ENCODE measurements at regions not wholly inside any gene's neighbourhood (a gene's known extent, or its start where the extent isn't known, plus 50 kb on each side); places are given as distances from the start of the nearest gene placed in this dataset.

GRCh38 chr10:124174071-124174566 is 80.7 kb upstream of the CHST15 start:
- intact Hi-C loops (cut with micrococcal nuclease) = no loop called here

More at GRCh38 chr10:124174071-124174566, 80.7 kb upstream of the CHST15 start:
- Histone ChIP-seq H3K14ac (replicated peaks; ENCODE audit: low read depth, low read length) (no peak overlapping the region), H2AFZ (replicated peaks; ENCODE audit: low read length, poor library complexity) (no peak overlapping the region), H2AK9ac (replicated peaks; ENCODE audit: low read depth, low read length, poor library complexity) (peak overlapping the region; percentile 55), H2BK20ac (ENCODE audit: low read depth, low read length) (no peak overlapping the region), H3K9ac (ENCODE audit: low read depth, low read length) (no peak overlapping the region), H3K36me3 (ENCODE audit: control insufficient read depth, insufficient read depth, low read length) (no peaks in the 10 kb centered on the region), H3K23ac (ENCODE audit: low read depth, low read length) (no peak overlapping the region), H4K20me1 (ENCODE audit: insufficient read depth, low read length) (no peaks in the 10 kb centered on the region), H2BK120ac (ENCODE audit: low read depth, low read length) (no peak overlapping the region), H2BK15ac (ENCODE audit: low read depth, low read length) (no peak overlapping the region), H3K4me2 (ENCODE audit: low read depth, low read length) (no peak overlapping the region), H3K9me1 (ENCODE audit: insufficient read depth, low read length) (no peaks in the 10 kb centered on the region), H3K27me3 (ENCODE audit: control insufficient read depth, insufficient read depth, low read length) (no peaks in the 10 kb centered on the region), H3K9me3 (ENCODE audit: control insufficient read depth, insufficient read depth, low read length) (peaks cover 7% of the 10 kb centered on the region), H3K4me1 (ENCODE audit: control insufficient read depth, insufficient read depth, low read length) (no peaks in the 10 kb centered on the region), H4K5ac (ENCODE audit: low read depth, low read length) (no peak overlapping the region), H4K8ac (ENCODE audit: low read depth in 2 of 2, low read length in 2 of 2) (no peak overlapping the region), H3K4ac (ENCODE audit: low read depth, low read length) (no peak overlapping the region), H3K4me3 (ENCODE audit: insufficient read depth, low read depth, low read length) (no peak overlapping the region), H2BK5ac (ENCODE audit: low read depth, low read length, poor library complexity, severe bottlenecking) (no peak overlapping the region), H3K18ac (ENCODE audit: low read depth, low read length) (no peak overlapping the region), H3K79me1 (ENCODE audit: low read depth in 1 of 2, low read length in 2 of 2) (no peaks in the 10 kb centered on the region), H2AK5ac (ENCODE audit: low read depth, low read length) (no peak overlapping the region), H3K27ac (ENCODE audit: insufficient read depth, low read length) (no peak overlapping the region), H4K91ac (ENCODE audit: insufficient read depth, low read depth, low read length) (no peak overlapping the region), H3K56ac (ENCODE audit: extremely low read depth, insufficient read depth, low read length) (no peak overlapping the region)
- TF ChIP-seq USF2 (IDR thresholded peaks at IDR 0.05; ENCODE audit: low read depth, low read length) (no peak), SMC3 (IDR thresholded peaks at IDR 0.05; ENCODE audit: low read depth, low read length) (no peak), CHD1 (IDR thresholded peaks at IDR 0.05; ENCODE audit: low read depth, low read length) (no peak), MAFK (IDR thresholded peaks at IDR 0.05; ENCODE audit: low read depth, low read length) (no peak), RAD21 (IDR thresholded peaks at IDR 0.05; ENCODE audit: low read length) (no peak), RFX5 (IDR thresholded peaks at IDR 0.05; ENCODE audit: low read depth, low read length) (no peak), POLR2A (IDR thresholded peaks at IDR 0.05; ENCODE audit: low read depth, low read length) (no peak), RCOR1 (IDR thresholded peaks at IDR 0.05; ENCODE audit: insufficient replicate concordance, low read length) (no peak), MAZ (IDR thresholded peaks at IDR 0.05; ENCODE audit: borderline replicate concordance, low read depth, low read length) (no peak), BHLHE40 (IDR thresholded peaks at IDR 0.05; ENCODE audit: low read depth, low read length) (no peak), MXI1 (IDR thresholded peaks at IDR 0.05; ENCODE audit: borderline replicate concordance, low read depth, low read length) (no peak), ELK1 (IDR thresholded peaks at IDR 0.05; ENCODE audit: borderline replicate concordance, low read depth, low read length) (no peak), CEBPB (IDR thresholded peaks at IDR 0.05; ENCODE audit: low read depth, low read length) (no peak)
- TF ChIP-seq, protein P1, sequence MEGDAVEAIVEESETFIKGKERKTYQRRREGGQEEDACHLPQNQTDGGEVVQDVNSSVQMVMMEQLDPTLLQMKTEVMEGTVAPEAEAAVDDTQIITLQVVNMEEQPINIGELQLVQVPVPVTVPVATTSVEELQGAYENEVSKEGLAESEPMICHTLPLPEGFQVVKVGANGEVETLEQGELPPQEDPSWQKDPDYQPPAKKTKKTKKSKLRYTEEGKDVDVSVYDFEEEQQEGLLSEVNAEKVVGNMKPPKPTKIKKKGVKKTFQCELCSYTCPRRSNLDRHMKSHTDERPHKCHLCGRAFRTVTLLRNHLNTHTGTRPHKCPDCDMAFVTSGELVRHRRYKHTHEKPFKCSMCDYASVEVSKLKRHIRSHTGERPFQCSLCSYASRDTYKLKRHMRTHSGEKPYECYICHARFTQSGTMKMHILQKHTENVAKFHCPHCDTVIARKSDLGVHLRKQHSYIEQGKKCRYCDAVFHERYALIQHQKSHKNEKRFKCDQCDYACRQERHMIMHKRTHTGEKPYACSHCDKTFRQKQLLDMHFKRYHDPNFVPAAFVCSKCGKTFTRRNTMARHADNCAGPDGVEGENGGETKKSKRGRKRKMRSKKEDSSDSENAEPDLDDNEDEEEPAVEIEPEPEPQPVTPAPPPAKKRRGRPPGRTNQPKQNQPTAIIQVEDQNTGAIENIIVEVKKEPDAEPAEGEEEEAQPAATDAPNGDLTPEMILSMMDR (conservative IDR thresholded peaks at IDR 0.05; ENCODE audit: low read depth, low read length) = no peak
- POLR2A ChIA-PET (ENCODE audit: unreplicated experiment) = no interaction called here
- 77% methylated on average over 5 of the region's 15 CpGs; no CpG with 5 or more reads in 1 of the 2 experiments for WGBS, 2 experiments (ENCODE audit: extremely low coverage in 2 of 2, insufficient read length in 1 of 2)
- dilution Hi-C loops (cut with HindIII; ENCODE audit: low sequenced_read_pairs, unreplicated experiment) (no loop called here), in situ Hi-C loops (cut with MboI; ENCODE audit: low sequenced_read_pairs) (no loop called here)
- no peak for ATAC-seq (ENCODE audit: low read depth)
- no peak for DNase-seq
- CTCF ChIA-PET = no interaction called here
- no TSS peak for BruUV-seq (replicated peaks)
